Fibroblast of villous mesenchyme (primary cell): ENCODE measurements at regions not wholly inside any gene's neighbourhood (a gene's known extent, or its start where the extent isn't known, plus 50 kb on each side); places are given as distances from the start of the nearest gene placed in this dataset.

Experiments
- DNase-seq: peaks from one replicate; pipeline ENCODE4 v3.0.0-alpha.2; 2010; ENCODE audit warnings: low read depth
- H3K4me3 ChIP-seq: 2 replicates; pipeline ENCODE4 v1.5.1; 2011; ENCODE audit warnings: low read depth, mild to moderate bottlenecking, low read length
- CTCF ChIP-seq: IDR thresholded peaks from 2 replicates; pipeline ENCODE4 v1.5.1; 2012; ENCODE audit warnings: low read depth, mild to moderate bottlenecking, low read length; ENCODE audit not compliant: insufficient read depth

GRCh38 chr3:22994781-22995180 is 208.3 kb upstream of the UBE2E2 start:
- no peak for DNase-seq
- H3K4me3 ChIP-seq: no peak overlapping the region
- TF ChIP-seq CTCF: no peak

- no peak overlapping the region for H3K4me3 ChIP-seq
- TF ChIP-seq CTCF: no peak
- DNase-seq: no peak
These were observed 206.1 kb upstream of the UBE2E2 start for GRCh38 chr3:22996920-22997571.

GRCh38 chr3:23000371-23000770 is 202.8 kb upstream of the UBE2E2 start:
- no peak for DNase-seq
- H3K4me3 ChIP-seq: no peak overlapping the region
- no peak for TF ChIP-seq CTCF

- DNase-seq: no peak
- H3K4me3 ChIP-seq: no peak overlapping the region
- TF ChIP-seq CTCF: no peak
These were observed 201.0 kb upstream of the UBE2E2 start for GRCh38 chr3:23002151-23002550.

- no peak for DNase-seq
- TF ChIP-seq CTCF: no peak
These were observed 200.0 kb upstream of the UBE2E2 start for GRCh38 chr3:23002836-23003732.

GRCh38 chr3:23003733-23004046 is 199.4 kb upstream of the UBE2E2 start:
- H3K4me3 ChIP-seq: no peak overlapping the region
- no peak for TF ChIP-seq CTCF
- no peak for DNase-seq

More at GRCh38 chr3:23002836-23003732, 200.0 kb upstream of the UBE2E2 start:
- no peak overlapping the region for H3K4me3 ChIP-seq
